ENCODE measurements at regions not wholly inside any gene's neighbourhood (a gene's known extent, or its start where the extent isn't known, plus 50 kb on each side); places are given as distances from the start of the nearest gene placed in this dataset.

- no peaks in the 10 kb centered on the region for H3K9me3 ChIP-seq
- H3K36me3 ChIP-seq = no peaks in the 10 kb centered on the region
- no peak overlapping the region for H3K4me3 ChIP-seq
- no peaks in the 10 kb centered on the region for H3K27me3 ChIP-seq
- H3K27ac ChIP-seq = no peak overlapping the region
- TF ChIP-seq, protein P1, sequence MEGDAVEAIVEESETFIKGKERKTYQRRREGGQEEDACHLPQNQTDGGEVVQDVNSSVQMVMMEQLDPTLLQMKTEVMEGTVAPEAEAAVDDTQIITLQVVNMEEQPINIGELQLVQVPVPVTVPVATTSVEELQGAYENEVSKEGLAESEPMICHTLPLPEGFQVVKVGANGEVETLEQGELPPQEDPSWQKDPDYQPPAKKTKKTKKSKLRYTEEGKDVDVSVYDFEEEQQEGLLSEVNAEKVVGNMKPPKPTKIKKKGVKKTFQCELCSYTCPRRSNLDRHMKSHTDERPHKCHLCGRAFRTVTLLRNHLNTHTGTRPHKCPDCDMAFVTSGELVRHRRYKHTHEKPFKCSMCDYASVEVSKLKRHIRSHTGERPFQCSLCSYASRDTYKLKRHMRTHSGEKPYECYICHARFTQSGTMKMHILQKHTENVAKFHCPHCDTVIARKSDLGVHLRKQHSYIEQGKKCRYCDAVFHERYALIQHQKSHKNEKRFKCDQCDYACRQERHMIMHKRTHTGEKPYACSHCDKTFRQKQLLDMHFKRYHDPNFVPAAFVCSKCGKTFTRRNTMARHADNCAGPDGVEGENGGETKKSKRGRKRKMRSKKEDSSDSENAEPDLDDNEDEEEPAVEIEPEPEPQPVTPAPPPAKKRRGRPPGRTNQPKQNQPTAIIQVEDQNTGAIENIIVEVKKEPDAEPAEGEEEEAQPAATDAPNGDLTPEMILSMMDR (IDR thresholded peaks at IDR 0.05) = no peak
- intact Hi-C loops (cut with DNase I) = no loop called here
- ATAC-seq (no peak), DNase-seq (no peak)
- no peaks in the 10 kb centered on the region for H3K4me1 ChIP-seq
Measured at GRCh38 chr1:229012823-229013222, 258.1 kb upstream of the RAB4A start.

DNA sequence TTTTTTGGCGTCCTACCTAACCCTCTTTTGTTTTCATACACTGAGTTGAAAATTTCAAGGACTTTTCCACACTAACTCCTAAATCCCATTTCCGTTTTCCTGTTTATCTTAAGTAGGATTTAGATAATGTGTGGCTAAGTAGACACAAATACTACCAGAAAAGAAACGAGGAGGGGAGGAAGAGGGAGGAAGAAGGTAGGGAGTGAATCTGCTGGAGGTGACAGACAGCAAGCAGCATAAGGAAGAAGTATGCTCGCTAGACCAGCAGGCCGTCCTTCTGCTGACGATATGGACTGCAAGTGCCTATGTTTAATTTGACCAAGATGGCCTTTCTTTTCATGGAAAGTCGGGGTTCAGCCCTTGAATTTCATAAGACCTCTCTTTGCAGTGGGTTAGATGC, 256.9 kb upstream of the RAB4A start:
- intact Hi-C loops (cut with DNase I) = no loop called here

GRCh38 chr1:229015806-229016205, 255.1 kb upstream of the RAB4A start:
- H3K27ac ChIP-seq = no peak overlapping the region
- H3K9me3 ChIP-seq = no peaks in the 10 kb centered on the region
- no peaks in the 10 kb centered on the region for H3K27me3 ChIP-seq
- TF ChIP-seq, protein P1 (IDR thresholded peaks at IDR 0.05) = no peak
- H3K4me1 ChIP-seq = no peaks in the 10 kb centered on the region
- no peak overlapping the region for H3K4me3 ChIP-seq
- ATAC-seq = no peak
- intact Hi-C loops (cut with DNase I) = no loop called here
- no peaks in the 10 kb centered on the region for H3K36me3 ChIP-seq
- no peak for DNase-seq

More for the DNA sequence above, 256.9 kb upstream of the RAB4A start:
- no peaks in the 10 kb centered on the region for H3K9me3 ChIP-seq
- no peaks in the 10 kb centered on the region for H3K4me1 ChIP-seq
- H3K27me3 ChIP-seq = no peaks in the 10 kb centered on the region
- no peaks in the 10 kb centered on the region for H3K36me3 ChIP-seq
- TF ChIP-seq, protein P1 (IDR thresholded peaks at IDR 0.05) = no peak
- H3K4me3 ChIP-seq = no peak overlapping the region
- no peak for ATAC-seq
- no peak overlapping the region for H3K27ac ChIP-seq
- no peak for DNase-seq

GRCh38 chr1:229017091-229017490, 253.8 kb upstream of the RAB4A start:
- intact Hi-C loops (cut with DNase I) = no loop called here
- H3K4me3 ChIP-seq = no peak overlapping the region

GRCh38 chr1:229018674-229019295, 252.1 kb upstream of the RAB4A start:
- Histone ChIP-seq H3K27ac (no peak overlapping the region), H3K36me3 (no peaks in the 10 kb centered on the region), H3K9me3 (no peaks in the 10 kb centered on the region), H3K27me3 (no peaks in the 10 kb centered on the region), H3K4me3 (no peak overlapping the region), H3K4me1 (no peaks in the 10 kb centered on the region)
- DNase-seq (no peak), ATAC-seq (no peak)
- intact Hi-C loops (cut with DNase I) = no loop called here
- TF ChIP-seq, protein P1 (IDR thresholded peaks at IDR 0.05) = no peak

More at GRCh38 chr1:229017091-229017490, 253.8 kb upstream of the RAB4A start:
- Histone ChIP-seq H3K27me3 (no peaks in the 10 kb centered on the region), H3K27ac (no peak overlapping the region), H3K4me1 (no peaks in the 10 kb centered on the region), H3K36me3 (no peaks in the 10 kb centered on the region), H3K9me3 (no peaks in the 10 kb centered on the region)
- ATAC-seq = no peak
- TF ChIP-seq, protein P1 (IDR thresholded peaks at IDR 0.05) = no peak
- no peak for DNase-seq

Measured in upper lobe of right lung (tissue), 1 donor.